MCF 10A (cell line): ENCODE measurements at regions not wholly inside any gene's neighbourhood (a gene's known extent, or its start where the extent isn't known, plus 50 kb on each side); places are given as distances from the start of the nearest gene placed in this dataset.

Source experiments
- BruUV-seq: library from RNA; stranded (reverse); fragments of 400-500 nt; replicated peaks from 2 replicates; lab custom pipeline; 2021; lab: Mats Ljungman, UMichigan
- CTCF ChIA-PET: fragments of 300-600 bp; sonication (Branson Sonifier 250); formaldehyde crosslinking; extraction: SDS; loops from one replicate; lab custom pipeline; 2021; ENCODE audit warnings: antibody characterized with exemption, inconsistent platforms; lab: Yijun Ruan, JAX
- POLR2A ChIA-PET: fragments of 300-600, 350-650 bp; sonication (Branson Sonifier 250); formaldehyde crosslinking; extraction: SDS; loops from one replicate; lab custom pipeline; 2020; ENCODE audit warnings: antibody characterized with exemption, inconsistent platforms; lab: Yijun Ruan, JAX
- DNase-seq: peaks from one replicate; pipeline ENCODE4 v3.0.0-alpha.2; 2018; ENCODE audit not compliant: unreplicated experiment
- H3K27ac Mint-ChIP-seq: one replicate; pipeline ENCODE4 v1.8.0; 2022; ENCODE audit warnings: mild to moderate bottlenecking, low read depth, mixed read lengths; ENCODE audit not compliant: unreplicated experiment
- H3K27me3 Mint-ChIP-seq: one replicate; pipeline ENCODE4 v1.8.0; 2022; ENCODE audit warnings: mixed read lengths; ENCODE audit not compliant: insufficient read depth, unreplicated experiment
- H3K36me3 Mint-ChIP-seq: one replicate; pipeline ENCODE4 v1.8.0; 2022; ENCODE audit warnings: mild to moderate bottlenecking, moderate library complexity, mixed read lengths; ENCODE audit not compliant: insufficient read depth, unreplicated experiment
- H3K4me1 Mint-ChIP-seq: one replicate; pipeline ENCODE4 v1.8.0; 2022; ENCODE audit warnings: mixed read lengths; ENCODE audit not compliant: insufficient read depth, unreplicated experiment
- H3K4me3 Mint-ChIP-seq: one replicate; pipeline ENCODE4 v1.8.0; 2022; ENCODE audit warnings: mild to moderate bottlenecking, moderate library complexity, mixed read lengths; ENCODE audit not compliant: unreplicated experiment
- H3K9me3 Mint-ChIP-seq: one replicate; pipeline ENCODE4 v1.8.0; 2022; ENCODE audit warnings: mixed read lengths; ENCODE audit not compliant: unreplicated experiment
- intact Hi-C: fragments of 100-400 bp; cut with micrococcal nuclease; formaldehyde crosslinking; loops from 2 replicates; pipeline ENCODE4 v1.14.1; 2022
- TF ChIP-seq, protein P1 (sequence below): fragments of 200-600 bp; IDR thresholded peaks from one replicate; pipeline ENCODE4 v1.8.0; 2022; ENCODE audit warnings: antibody characterized with exemption, mild to moderate bottlenecking; ENCODE audit not compliant: unreplicated experiment

DNA sequence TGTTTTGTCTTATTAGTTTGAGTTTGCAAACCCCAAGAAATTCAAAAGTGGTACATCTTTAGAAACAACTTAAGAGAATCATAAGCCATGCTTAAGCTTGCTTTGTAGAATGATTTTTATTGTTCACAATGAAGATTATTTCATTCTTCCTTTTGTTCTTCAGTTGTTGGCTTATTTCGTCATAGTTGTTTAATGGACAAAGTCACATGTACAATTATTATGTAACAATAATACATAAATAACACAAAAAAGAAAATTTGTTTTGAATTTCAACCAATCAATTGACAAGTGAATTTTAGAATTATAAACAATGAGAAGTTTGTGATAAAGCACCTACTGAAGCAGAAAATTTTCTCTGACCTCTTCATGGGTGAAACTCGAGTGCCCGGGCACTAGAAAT is 111.8 kb upstream of the IGF1 start:
- Mint-ChIP-seq H3K9me3 (no peaks in the 10 kb centered on the region), H3K27ac (no peak overlapping the region), H3K4me1 (no peaks in the 10 kb centered on the region), H3K4me3 (no peak overlapping the region), H3K27me3 (no peaks in the 10 kb centered on the region), H3K36me3 (no peaks in the 10 kb centered on the region)
- BruUV-seq = no TSS peak
- intact Hi-C loops = no loop called here
- POLR2A ChIA-PET = no interaction called here
- no peak for DNase-seq
- CTCF ChIA-PET = no interaction called here
- TF ChIP-seq, protein P1, sequence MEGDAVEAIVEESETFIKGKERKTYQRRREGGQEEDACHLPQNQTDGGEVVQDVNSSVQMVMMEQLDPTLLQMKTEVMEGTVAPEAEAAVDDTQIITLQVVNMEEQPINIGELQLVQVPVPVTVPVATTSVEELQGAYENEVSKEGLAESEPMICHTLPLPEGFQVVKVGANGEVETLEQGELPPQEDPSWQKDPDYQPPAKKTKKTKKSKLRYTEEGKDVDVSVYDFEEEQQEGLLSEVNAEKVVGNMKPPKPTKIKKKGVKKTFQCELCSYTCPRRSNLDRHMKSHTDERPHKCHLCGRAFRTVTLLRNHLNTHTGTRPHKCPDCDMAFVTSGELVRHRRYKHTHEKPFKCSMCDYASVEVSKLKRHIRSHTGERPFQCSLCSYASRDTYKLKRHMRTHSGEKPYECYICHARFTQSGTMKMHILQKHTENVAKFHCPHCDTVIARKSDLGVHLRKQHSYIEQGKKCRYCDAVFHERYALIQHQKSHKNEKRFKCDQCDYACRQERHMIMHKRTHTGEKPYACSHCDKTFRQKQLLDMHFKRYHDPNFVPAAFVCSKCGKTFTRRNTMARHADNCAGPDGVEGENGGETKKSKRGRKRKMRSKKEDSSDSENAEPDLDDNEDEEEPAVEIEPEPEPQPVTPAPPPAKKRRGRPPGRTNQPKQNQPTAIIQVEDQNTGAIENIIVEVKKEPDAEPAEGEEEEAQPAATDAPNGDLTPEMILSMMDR = no peak

DNA sequence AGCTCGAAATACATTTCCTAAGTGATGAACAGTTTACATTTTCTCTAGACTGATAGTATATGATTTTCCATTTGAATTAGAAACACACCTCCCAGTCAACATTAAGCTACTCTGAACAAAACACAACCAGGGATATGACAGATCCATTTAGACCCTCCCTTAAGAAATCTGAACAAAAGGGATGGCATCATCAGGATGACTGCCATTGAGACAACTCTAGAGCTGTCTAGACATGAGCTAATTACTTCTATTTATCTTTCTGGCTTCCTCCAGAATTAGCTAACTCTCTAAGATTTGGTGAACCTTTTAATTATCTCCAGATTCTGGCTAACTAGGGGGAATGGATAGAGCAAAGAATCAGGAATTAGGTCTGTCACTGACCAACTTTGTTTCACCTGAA is 92.9 kb upstream of the IGF1 start:
- intact Hi-C loops = no loop called here
- no peak for DNase-seq
- H3K4me1 Mint-ChIP-seq = no peaks in the 10 kb centered on the region
- no TSS peak for BruUV-seq
- H3K36me3 Mint-ChIP-seq = no peaks in the 10 kb centered on the region
- H3K27me3 Mint-ChIP-seq = no peaks in the 10 kb centered on the region
- no peak overlapping the region for H3K27ac Mint-ChIP-seq
- H3K9me3 Mint-ChIP-seq = no peaks in the 10 kb centered on the region
- CTCF ChIA-PET = interaction anchor here (0.8 to 1.6 kb wide), 4 partner anchors 8 to 478 kb away, joined by 3 to 4 read pairs (median 3); no protein-coding TSS in a partner anchor
- TF ChIP-seq, protein P1 = no peak
- no peak overlapping the region for H3K4me3 Mint-ChIP-seq
- POLR2A ChIA-PET = no interaction called here

DNA sequence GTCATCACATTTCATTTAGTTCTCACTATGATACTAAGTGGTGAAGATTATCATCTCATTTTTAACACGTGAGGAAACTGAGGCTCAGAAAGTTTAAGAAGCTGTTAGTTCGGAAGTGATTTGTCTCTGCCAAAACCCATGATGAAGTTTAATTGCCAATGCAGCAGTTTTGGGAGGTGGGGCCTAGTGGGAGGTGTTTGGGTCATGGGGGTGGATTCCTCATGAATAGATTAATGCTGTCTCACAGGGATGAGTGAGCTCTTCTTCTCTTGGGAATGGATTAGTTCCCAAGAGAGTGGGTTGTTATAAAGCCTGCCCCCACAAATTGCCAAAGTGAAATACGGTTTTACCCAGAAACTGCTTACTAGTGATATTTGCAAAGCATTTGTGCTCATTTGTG is 91.5 kb upstream of the IGF1 start:
- Mint-ChIP-seq H3K27me3 (no peaks in the 10 kb centered on the region), H3K36me3 (no peaks in the 10 kb centered on the region), H3K27ac (no peak overlapping the region), H3K9me3 (no peaks in the 10 kb centered on the region), H3K4me3 (no peak overlapping the region), H3K4me1 (peaks cover 10% of the 10 kb centered on the region)
- DNase-seq = no peak
- TF ChIP-seq, protein P1 = no peak
- POLR2A ChIA-PET = no interaction called here
- BruUV-seq = no TSS peak
- intact Hi-C loops = no loop called here
- CTCF ChIA-PET = interaction anchor here (1.6 kb wide), 1 partner anchor 476 kb away, joined by 3 read pairs; no protein-coding TSS in a partner anchor

DNA sequence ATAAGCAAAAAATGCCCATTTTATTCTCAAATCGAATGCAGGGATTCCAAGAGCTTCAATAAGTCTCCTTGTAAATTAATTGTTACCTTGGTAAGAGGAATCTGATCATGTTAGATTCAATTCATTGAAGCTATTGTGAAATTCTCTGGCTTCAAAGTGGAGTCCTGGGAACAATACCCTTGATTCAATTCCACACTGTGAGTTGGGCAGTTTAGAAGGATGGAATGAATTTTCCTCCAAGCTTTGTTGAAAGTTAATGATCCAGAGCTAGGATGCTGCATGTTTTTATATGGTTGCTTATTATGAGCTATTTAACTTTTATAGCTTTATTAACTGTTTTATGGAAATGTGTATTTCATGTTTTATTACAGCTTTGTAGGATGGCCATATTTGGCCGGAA is 89.9 kb upstream of the IGF1 start:
- CTCF ChIA-PET = interaction anchor here (1.2 kb wide), 1 partner anchor 13 kb away, joined by 3 read pairs; no protein-coding TSS in a partner anchor
- TF ChIP-seq, protein P1 = no peak
- Mint-ChIP-seq H3K36me3 (no peaks in the 10 kb centered on the region), H3K4me1 (peaks cover 16% of the 10 kb centered on the region), H3K27me3 (no peaks in the 10 kb centered on the region), H3K9me3 (no peaks in the 10 kb centered on the region), H3K27ac (no peak overlapping the region), H3K4me3 (no peak overlapping the region)
- intact Hi-C loops = no loop called here
- no peak for DNase-seq
- POLR2A ChIA-PET = no interaction called here
- no TSS peak for BruUV-seq
